SK-N-SH (cell line): ENCODE measurements at regions not wholly inside any gene's neighbourhood (a gene's known extent, or its start where the extent isn't known, plus 50 kb on each side); places are given as distances from the start of the nearest gene placed in this dataset.

ENCODE experiments used
- CTCF ChIA-PET: fragments of 300-600, 350-600 bp; formaldehyde crosslinking; extraction: SDS; loops from one replicate; lab custom pipeline; 2021; lab: Yijun Ruan, JAX
- POLR2A ChIA-PET: fragments of 350-600 bp; sonication (Branson Sonifier 250); formaldehyde crosslinking; extraction: SDS; loops from one replicate; lab custom pipeline; 2020; ENCODE audit warnings: antibody characterized with exemption, inconsistent platforms; lab: Yijun Ruan, JAX
- DNase-seq: peaks from one replicate; pipeline ENCODE4 v3.0.0; 2012
- H2AFZ ChIP-seq: fragments of 200-600 bp; sonication (generic); 2 replicates; pipeline ENCODE4 v1.8.1; 2016; ENCODE audit warnings: antibody characterized with exemption, mild to moderate bottlenecking, low read depth
- H3F3A ChIP-seq: fragments of 200-600 bp; sonication (generic); replicated peaks from 2 replicates; pipeline ENCODE3; 2016; ENCODE audit warnings: antibody characterized with exemption, mild to moderate bottlenecking; ENCODE audit not compliant: insufficient read depth
- H3K27ac ChIP-seq, 2 experiments: fragments of 200-500 bp in 1 of 2; fragments of 200-600 bp in 1 of 2; sonication (Bioruptor generic) in 1 of 2; sonication (generic), shearing (Covaris generic) in 1 of 2; 2 replicates each; pipeline versions ENCODE4 v1.5.1 to v1.6.1; 2014 to 2016; ENCODE audit warnings: low read depth in 2 of 2, inconsistent platforms in 1 of 2, low read length in 1 of 2, mild to moderate bottlenecking in 1 of 2, mixed read lengths in 1 of 2
- H3K27me3 ChIP-seq: fragments of 200-600 bp; sonication (generic), shearing (Covaris generic); 2 replicates; pipeline ENCODE4 v1.6.1; 2016; ENCODE audit warnings: mixed run types; ENCODE audit not compliant: insufficient read depth
- H3K36me3 ChIP-seq, 2 experiments: fragments of 200-500 bp in 1 of 2; fragments of 200-600 bp in 1 of 2; sonication (Bioruptor generic) in 1 of 2; sonication (generic) in 1 of 2; replicated peaks in 1 of 2; 2 replicates each; pipeline versions ENCODE3 to v1.5.1; 2014 to 2016; ENCODE audit warnings: low read length in 1 of 2, mild to moderate bottlenecking in 1 of 2; ENCODE audit not compliant: insufficient read depth in 2 of 2, control insufficient read depth in 1 of 2
- H3K4me1 ChIP-seq, 2 experiments: fragments of 200-500 bp in 1 of 2; fragments of 200-600 bp in 1 of 2; sonication (Bioruptor generic) in 1 of 2; sonication (generic), shearing (Covaris generic) in 1 of 2; 2 replicates each; pipeline versions ENCODE4 v1.5.1 to v1.6.1; 2014 to 2016; ENCODE audit warnings: low read depth in 1 of 2, low read length in 1 of 2, mixed run types in 1 of 2; ENCODE audit not compliant: insufficient read depth in 2 of 2, control insufficient read depth in 1 of 2
- H3K4me2 ChIP-seq: fragments of 200-600 bp; sonication (generic), shearing (Covaris generic); 2 replicates; pipeline ENCODE4 v1.6.1; 2017; ENCODE audit warnings: mixed run types
- H3K4me3 ChIP-seq, 2 experiments: fragments of 200-500 bp in 1 of 2; fragments of 200-600 bp in 1 of 2; sonication (Bioruptor generic) in 1 of 2; sonication (generic), shearing (Covaris generic) in 1 of 2; 2 replicates each; pipeline versions ENCODE4 v1.5.1 to v1.8.1; 2014 to 2016; ENCODE audit warnings: low read depth in 2 of 2, inconsistent platforms in 1 of 2, low read length in 1 of 2, mild to moderate bottlenecking in 1 of 2, mixed read lengths in 1 of 2, moderate library complexity in 1 of 2
- H3K79me2 ChIP-seq: fragments of 200-600 bp; sonication (generic); 2 replicates; pipeline ENCODE4 v1.8.1; 2017; ENCODE audit warnings: mild to moderate bottlenecking; ENCODE audit not compliant: insufficient read depth
- H3K9ac ChIP-seq: fragments of 200-600 bp; sonication (generic); 2 replicates; pipeline ENCODE4 v1.6.1; 2017; ENCODE audit warnings: mixed run types
- H3K9me2 ChIP-seq: fragments of 200-600 bp; sonication (generic); 2 replicates; pipeline ENCODE4 v1.6.1; 2017; ENCODE audit warnings: mixed run types
- H3K9me3 ChIP-seq: fragments of 200-600 bp; sonication (generic); 2 replicates; pipeline ENCODE4 v1.6.1; 2017; ENCODE audit warnings: mixed run types, mild to moderate bottlenecking, moderate library complexity
- H4K20me1 ChIP-seq: fragments of 200-600 bp; sonication (generic); 2 replicates; pipeline ENCODE4 v1.6.1; 2017; ENCODE audit warnings: mild to moderate bottlenecking, mixed run types; ENCODE audit not compliant: insufficient read depth
- EZH2phosphoT487 ChIP-seq: fragments of 200-600 bp; sonication (generic); IDR thresholded peaks from 2 replicates; pipeline ENCODE4 v1.6.1; 2017; ENCODE audit warnings: low read depth, mixed run types, mild to moderate bottlenecking, antibody characterized with exemption, moderate library complexity, borderline replicate concordance
- FOSL2 ChIP-seq: IDR thresholded peaks from 2 replicates; pipeline ENCODE4 v1.4.0; 2012; ENCODE audit warnings: low read depth, mild to moderate bottlenecking, moderate library complexity, borderline replicate concordance
- FOXJ3 ChIP-seq: sonication (generic); formaldehyde crosslinking; IDR thresholded peaks from 2 replicates; pipeline ENCODE4 v1.5.1; 2020; ENCODE audit warnings: mild to moderate bottlenecking, missing genetic modification reagents
- FOXM1 ChIP-seq: IDR thresholded peaks from 2 replicates; pipeline ENCODE4 v1.4.0; 2012; ENCODE audit warnings: low read depth, mild to moderate bottlenecking
- GATA2 ChIP-seq: sonication (generic); formaldehyde crosslinking; IDR thresholded peaks from 2 replicates; pipeline ENCODE4 v1.5.0; 2020; ENCODE audit warnings: mild to moderate bottlenecking, missing genetic modification reagents
- IRF3 ChIP-seq: fragments of 150-350 bp; IDR thresholded peaks from 2 replicates; pipeline ENCODE4 v1.6.1; 2016; ENCODE audit warnings: mild to moderate bottlenecking, low read depth, low read length
- MAX ChIP-seq: IDR thresholded peaks from 2 replicates; pipeline ENCODE4 v1.4.0; 2012; ENCODE audit warnings: low read depth
- MXI1 ChIP-seq: IDR thresholded peaks from 2 replicates; pipeline ENCODE4 v1.6.1; 2012; ENCODE audit warnings: mild to moderate bottlenecking, low read depth, low read length, improper control_type of control experiment
- NFIC ChIP-seq: IDR thresholded peaks from 2 replicates; pipeline ENCODE4 v1.4.0; 2012; ENCODE audit warnings: borderline replicate concordance
- POLR2AphosphoS5 ChIP-seq: IDR thresholded peaks from 2 replicates; pipeline ENCODE4 v1.6.1; 2012; ENCODE audit warnings: low read depth, low read length
- RAD21 ChIP-seq: IDR thresholded peaks from 2 replicates; pipeline ENCODE4 v1.6.1; 2012; ENCODE audit warnings: mild to moderate bottlenecking, low read length
- RCOR1 ChIP-seq: fragments of 150-350 bp; IDR thresholded peaks from 2 replicates; pipeline ENCODE4 v1.6.1; 2017; ENCODE audit warnings: antibody characterized with exemption, low read length
- RXRA ChIP-seq: IDR thresholded peaks from 2 replicates; pipeline ENCODE4 v1.4.0; 2012; ENCODE audit warnings: low read depth, mild to moderate bottlenecking, borderline replicate concordance
- SIN3A ChIP-seq: IDR thresholded peaks from 2 replicates; pipeline ENCODE4 v1.6.1; 2012; ENCODE audit warnings: low read depth, mild to moderate bottlenecking, low read length, moderate library complexity, borderline replicate concordance
- SMC3 ChIP-seq: IDR thresholded peaks from 2 replicates; pipeline ENCODE4 v1.6.1; 2012; ENCODE audit warnings: low read depth, low read length, improper control_type of control experiment
- TCF12 ChIP-seq: IDR thresholded peaks from 2 replicates; pipeline ENCODE4 v1.4.0; 2012
- TEAD4 ChIP-seq: IDR thresholded peaks from 2 replicates; pipeline ENCODE4 v1.4.0; 2012; ENCODE audit warnings: mild to moderate bottlenecking, borderline replicate concordance; ENCODE audit not compliant: insufficient read depth
- USF2 ChIP-seq: fragments of 150-350 bp; IDR thresholded peaks from 2 replicates; pipeline ENCODE4 v1.6.1; 2017; ENCODE audit warnings: antibody characterized with exemption, low read length, low read depth, borderline replicate concordance
- YY1 ChIP-seq: IDR thresholded peaks from 2 replicates; pipeline ENCODE4 v1.4.0; 2012; ENCODE audit warnings: low read depth, mild to moderate bottlenecking
- WGBS: methylation state at CpG from one replicate; pipeline ENCODE4 v1.1.6; 2017; ENCODE audit warnings: low lambda C conversion rate; 5-methylcytosine and 5-hydroxymethylcytosine counted together
- TF ChIP-seq, protein P1 (sequence below): IDR thresholded peaks from 2 replicates; pipeline ENCODE4 v1.4.0; 2012; ENCODE audit warnings: low read depth, borderline replicate concordance
- TF ChIP-seq, protein P2 (sequence below): IDR thresholded peaks from 2 replicates; pipeline ENCODE4; 2012

- no peak for TF ChIP-seq POLR2AphosphoS5
- TF ChIP-seq NFIC: no peak
- TF ChIP-seq TCF12: no peak
- TF ChIP-seq SIN3A: no peak
- no peak for TF ChIP-seq RXRA
- TF ChIP-seq USF2: no peak
- no peak for TF ChIP-seq YY1
- no peak for TF ChIP-seq FOSL2
- TF ChIP-seq FOXJ3 (CRISPR knock-in tag): no peak
- TF ChIP-seq, protein P1, sequence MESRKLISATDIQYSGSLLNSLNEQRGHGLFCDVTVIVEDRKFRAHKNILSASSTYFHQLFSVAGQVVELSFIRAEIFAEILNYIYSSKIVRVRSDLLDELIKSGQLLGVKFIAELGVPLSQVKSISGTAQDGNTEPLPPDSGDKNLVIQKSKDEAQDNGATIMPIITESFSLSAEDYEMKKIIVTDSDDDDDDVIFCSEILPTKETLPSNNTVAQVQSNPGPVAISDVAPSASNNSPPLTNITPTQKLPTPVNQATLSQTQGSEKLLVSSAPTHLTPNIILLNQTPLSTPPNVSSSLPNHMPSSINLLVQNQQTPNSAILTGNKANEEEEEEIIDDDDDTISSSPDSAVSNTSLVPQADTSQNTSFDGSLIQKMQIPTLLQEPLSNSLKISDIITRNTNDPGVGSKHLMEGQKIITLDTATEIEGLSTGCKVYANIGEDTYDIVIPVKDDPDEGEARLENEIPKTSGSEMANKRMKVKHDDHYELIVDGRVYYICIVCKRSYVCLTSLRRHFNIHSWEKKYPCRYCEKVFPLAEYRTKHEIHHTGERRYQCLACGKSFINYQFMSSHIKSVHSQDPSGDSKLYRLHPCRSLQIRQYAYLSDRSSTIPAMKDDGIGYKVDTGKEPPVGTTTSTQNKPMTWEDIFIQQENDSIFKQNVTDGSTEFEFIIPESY: no peak
- TF ChIP-seq GATA2 (CRISPR knock-in tag): no peak
- TF ChIP-seq RAD21: no peak
Measured at GRCh38 chr12:38402811-38403210, 86.2 kb downstream of the ALG10B start (continued).

- 3% methylated on average over 1 of the region's 1 CpG for WGBS
- H3K9ac ChIP-seq: no peak overlapping the region
- H3K79me2 ChIP-seq: no peaks in the 10 kb centered on the region
- H3K4me1 ChIP-seq: no peaks in the 10 kb centered on the region
- ChIA-PET POLR2A (no interaction called here), CTCF (no interaction called here)
- no peaks in the 10 kb centered on the region for H3F3A ChIP-seq
- no peaks in the 10 kb centered on the region for H3K27me3 ChIP-seq
- no peak overlapping the region for H3K4me3 ChIP-seq
- H2AFZ ChIP-seq: no peak overlapping the region
- no peak for DNase-seq
- no peak overlapping the region for H3K27ac ChIP-seq
- H3K36me3 ChIP-seq: no peaks in the 10 kb centered on the region
- no peak overlapping the region for H3K4me2 ChIP-seq
- no peaks in the 10 kb centered on the region for H4K20me1 ChIP-seq
- no peaks in the 10 kb centered on the region for H3K9me3 ChIP-seq
- no peaks in the 10 kb centered on the region for H3K9me2 ChIP-seq
- TF ChIP-seq SMC3 (no peak), MXI1 (no peak), FOSL2 (no peak), TEAD4 (no peak), EZH2phosphoT487 (no peak)
Measured at GRCh38 chr12:38409511-38409910, 92.9 kb downstream of the ALG10B start.

- POLR2A ChIA-PET: no interaction called here
- no peaks in the 10 kb centered on the region for H3F3A ChIP-seq
- no peaks in the 10 kb centered on the region for H3K4me1 ChIP-seq
- no peaks in the 10 kb centered on the region for H4K20me1 ChIP-seq
- H3K9me2 ChIP-seq: no peaks in the 10 kb centered on the region
- CTCF ChIA-PET: no interaction called here
- no peaks in the 10 kb centered on the region for H3K27me3 ChIP-seq
- no peak for DNase-seq
- no peak overlapping the region for H3K4me2 ChIP-seq
- no peak overlapping the region for H2AFZ ChIP-seq
- H3K79me2 ChIP-seq: no peaks in the 10 kb centered on the region
- H3K27ac ChIP-seq: no peak overlapping the region
- WGBS: 5% methylated on average over 2 of the region's 2 CpGs
- no peak overlapping the region for H3K9ac ChIP-seq
- no peaks in the 10 kb centered on the region for H3K36me3 ChIP-seq
- no peak overlapping the region for H3K4me3 ChIP-seq
- no peaks in the 10 kb centered on the region for H3K9me3 ChIP-seq
- TF ChIP-seq GATA2 (CRISPR knock-in tag) (no peak), NFIC (no peak), IRF3 (no peak), FOXJ3 (CRISPR knock-in tag) (no peak), TEAD4 (no peak), RAD21 (no peak), MAX (no peak), RCOR1 (no peak), FOXM1 (no peak), MXI1 (no peak)
- TF ChIP-seq, protein P2, sequence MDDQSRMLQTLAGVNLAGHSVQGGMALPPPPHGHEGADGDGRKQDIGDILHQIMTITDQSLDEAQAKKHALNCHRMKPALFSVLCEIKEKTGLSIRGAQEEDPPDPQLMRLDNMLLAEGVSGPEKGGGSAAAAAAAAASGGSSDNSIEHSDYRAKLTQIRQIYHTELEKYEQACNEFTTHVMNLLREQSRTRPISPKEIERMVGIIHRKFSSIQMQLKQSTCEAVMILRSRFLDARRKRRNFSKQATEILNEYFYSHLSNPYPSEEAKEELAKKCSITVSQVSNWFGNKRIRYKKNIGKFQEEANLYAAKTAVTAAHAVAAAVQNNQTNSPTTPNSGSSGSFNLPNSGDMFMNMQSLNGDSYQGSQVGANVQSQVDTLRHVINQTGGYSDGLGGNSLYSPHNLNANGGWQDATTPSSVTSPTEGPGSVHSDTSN: no peak
Measured at GRCh38 chr12:38411426-38411825, 94.9 kb downstream of the ALG10B start.
